Hepatic stellate cell (primary cell): ENCODE measurements at regions not wholly inside any gene's neighbourhood (a gene's known extent, or its start where the extent isn't known, plus 50 kb on each side); places are given as distances from the start of the nearest gene placed in this dataset.
A peak's percentile ranks its signal among the peaks of the same experiment; 100 is the strongest.
"Not testable (repeated sequence)": the region's sequence is repeated elsewhere in the genome, so short reads cannot be mapped to it uniquely, and the experiment has no call there.

Source experiments
- DNase-seq: peaks from one replicate; pipeline ENCODE4 v3.0.0; 2011; ENCODE audit warnings: low spot score

DNA sequence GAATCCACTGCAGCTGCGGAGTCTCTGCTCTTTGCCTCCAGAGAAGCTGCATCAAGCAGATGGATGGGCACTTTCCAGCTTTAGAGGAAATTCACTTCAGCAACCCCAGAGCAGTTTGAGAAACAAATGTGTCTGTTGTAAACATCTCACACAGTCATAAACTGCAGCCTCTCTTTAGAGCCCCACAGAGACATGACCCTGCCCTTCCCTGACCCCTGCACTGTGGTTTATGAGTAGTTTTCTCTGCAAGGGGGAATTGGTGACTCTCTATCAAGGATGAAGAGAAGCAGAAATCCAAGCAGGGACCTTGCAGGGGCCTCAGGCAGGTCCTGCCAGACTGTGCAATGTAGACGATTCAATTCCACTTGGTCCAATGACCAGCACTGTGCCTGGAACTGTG is 160.2 kb downstream of the SH2D4B start:
- no peak for DNase-seq

DNA sequence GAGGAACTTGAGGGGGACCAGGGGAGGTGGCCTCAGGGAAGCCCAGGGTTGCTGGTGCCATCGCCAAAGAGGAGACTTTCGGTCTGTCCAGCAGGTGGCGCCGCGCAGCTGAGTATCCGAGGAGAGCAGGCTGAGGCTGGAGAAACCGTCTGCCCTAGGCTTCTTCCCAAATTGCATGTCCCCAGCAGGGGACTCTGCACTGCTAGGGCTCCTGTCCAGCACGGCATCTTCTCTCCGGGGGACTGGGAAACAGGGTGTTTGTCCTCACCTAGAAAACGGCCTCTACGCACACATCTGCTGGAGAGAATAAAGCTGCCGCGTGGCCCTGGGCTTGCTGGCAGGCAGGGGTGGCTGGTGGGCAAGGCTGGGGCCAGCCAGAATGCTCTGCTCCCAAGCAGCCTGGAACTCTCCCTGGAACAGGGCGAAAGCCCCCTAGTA is 161.9 kb downstream of the SH2D4B start:
- DNase-seq, result peak; percentile 71

DNA sequence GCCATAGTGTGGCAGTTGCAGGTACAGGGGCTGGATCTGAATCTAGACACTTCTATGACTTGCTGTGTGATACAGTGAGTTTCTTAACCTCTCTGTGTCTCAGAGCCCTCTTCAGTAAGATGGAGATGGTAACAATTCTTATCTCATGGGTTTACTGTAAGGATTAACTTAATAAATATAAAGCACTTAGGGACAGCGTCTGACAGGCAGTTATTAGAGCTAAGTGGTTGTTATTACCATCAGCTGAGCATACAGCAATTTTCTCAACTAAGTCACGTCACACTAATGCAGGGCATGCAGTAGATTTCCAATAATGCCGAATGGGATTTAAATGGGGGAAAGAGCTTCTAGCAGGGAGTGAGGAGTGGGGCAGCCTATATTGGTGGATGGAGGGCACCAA is 162.6 kb downstream of the SH2D4B start:
- DNase-seq, result no peak

GRCh38 chr10:80700760-80701444 is 163.2 kb downstream of the SH2D4B start:
- no peak for DNase-seq

DNA sequence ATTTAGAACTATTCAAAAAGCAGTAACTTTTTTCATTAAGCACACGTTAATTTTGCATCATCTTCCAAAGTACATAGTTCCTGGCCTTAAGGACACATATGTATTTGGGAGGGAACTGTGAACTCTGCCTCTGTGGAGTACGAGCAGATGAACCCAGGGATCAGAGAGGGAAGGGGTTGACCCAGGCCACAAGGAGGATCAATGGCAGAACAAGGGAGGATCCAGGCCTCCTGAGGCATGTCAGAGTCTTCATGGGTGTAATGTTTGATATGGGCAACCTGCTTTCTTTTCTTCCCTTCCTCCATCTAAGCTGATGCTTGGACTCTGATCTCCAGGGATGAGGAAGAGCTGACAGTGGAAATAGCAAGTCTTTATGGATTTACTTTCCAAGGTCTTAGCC is 164.0 kb downstream of the SH2D4B start:
- no peak for DNase-seq

DNA sequence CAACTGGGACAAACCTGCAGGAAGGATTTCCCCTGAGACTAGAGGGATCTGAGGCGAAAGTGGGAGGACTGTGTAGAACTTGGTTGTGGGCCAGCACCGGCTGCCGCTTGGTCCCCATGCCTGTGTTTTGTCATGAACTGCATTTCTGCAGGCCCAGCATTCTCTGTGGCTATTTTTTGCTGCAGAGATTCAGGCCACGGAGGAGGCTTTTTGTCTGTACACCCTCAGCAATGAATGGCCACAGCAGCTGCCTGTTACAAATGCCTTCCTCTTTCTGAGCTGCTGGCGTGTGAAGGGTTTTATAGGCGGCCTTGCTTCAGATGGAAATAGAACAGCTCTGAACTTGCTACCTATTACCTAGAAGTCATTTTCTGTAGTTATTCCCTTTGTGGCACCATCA is 164.4 kb downstream of the SH2D4B start:
- DNase-seq, result no peak

DNA sequence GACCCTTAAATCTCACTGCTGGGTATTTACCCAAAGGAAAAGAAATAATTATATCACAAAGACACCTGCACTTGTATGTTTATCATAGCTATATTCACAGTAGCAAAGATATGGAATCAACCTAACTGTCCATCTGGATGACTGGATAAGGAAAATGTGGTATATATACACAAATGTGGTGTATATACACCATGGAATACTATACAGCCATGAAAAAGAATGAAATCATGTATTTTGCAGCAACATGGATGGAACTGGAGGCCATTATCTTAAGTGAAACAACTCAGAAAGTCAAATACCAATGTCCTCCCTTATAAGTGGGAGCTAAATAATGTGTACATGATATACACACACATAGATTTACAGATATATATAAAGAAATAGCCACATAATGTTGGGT is 168.2 kb downstream of the SH2D4B start:
- DNase-seq, result no peak

- no peak for DNase-seq
Observed at GRCh38 chr10:80708185-80708584, 170.5 kb downstream of the SH2D4B start.

DNA sequence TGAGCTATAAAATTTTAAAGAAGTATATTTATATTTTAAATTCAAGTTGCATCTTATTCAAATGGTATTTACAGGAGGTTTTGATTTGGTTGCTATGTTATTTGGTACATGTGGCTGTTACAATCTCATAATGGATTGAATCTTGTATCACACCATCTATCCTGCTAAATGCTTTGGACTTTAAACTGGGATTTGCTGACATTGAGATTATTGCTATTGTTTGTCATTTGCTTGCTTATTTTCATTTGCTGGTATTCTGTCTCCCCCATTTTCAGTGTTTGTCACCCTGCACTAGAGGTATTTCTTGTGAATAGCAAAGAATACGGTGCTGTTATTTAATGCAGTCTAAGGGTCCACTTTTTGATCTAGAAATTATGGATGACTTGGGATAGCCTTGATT is 171.1 kb downstream of the SH2D4B start:
- no peak for DNase-seq

DNA sequence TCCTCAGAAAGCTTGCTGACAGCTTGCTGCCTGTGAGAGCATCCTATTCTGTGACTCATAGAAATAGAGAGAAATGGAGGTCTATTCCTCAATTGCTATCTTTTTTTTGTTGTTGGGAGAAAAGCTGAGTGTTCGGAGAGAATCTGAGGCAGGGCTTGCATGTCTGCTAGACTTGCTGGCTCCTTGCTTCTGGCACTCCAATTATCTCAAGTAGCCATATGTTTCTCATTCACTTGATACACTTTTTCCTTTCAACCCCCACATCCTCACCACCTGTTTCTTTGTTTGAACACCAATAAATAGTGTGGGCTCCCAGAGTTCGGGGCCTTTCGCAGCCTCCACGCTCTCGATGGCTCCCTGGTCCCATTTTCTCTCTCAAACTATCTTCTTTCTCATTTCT is 172.2 kb downstream of the SH2D4B start:
- DNase-seq, result no peak

DNA sequence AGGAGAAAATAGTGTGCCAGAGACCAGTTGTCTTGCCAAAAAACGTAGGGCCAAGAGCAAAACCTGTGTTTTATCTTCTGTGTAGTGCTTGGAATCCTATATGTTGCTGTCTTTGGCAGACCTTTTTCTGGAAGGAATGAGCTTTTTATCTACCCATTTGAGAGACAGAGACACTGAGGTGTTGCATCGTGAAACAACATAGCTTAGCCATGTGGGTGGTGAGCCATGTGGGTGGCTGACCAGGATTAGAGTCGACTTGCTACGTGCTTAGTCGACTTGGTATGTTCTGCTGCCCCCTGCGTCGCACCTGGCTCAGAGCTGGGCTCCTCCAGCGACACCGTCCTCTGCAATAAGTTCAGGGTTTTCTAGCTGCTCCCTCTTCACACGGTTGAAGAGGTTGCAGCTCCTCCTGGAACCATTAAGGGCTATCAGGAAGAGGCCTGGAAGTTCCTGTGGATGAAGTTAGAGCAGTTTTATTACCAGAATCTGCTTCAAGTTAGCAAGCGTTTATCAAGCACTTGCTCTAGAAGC is 175.8 kb downstream of the SH2D4B start:
- DNase-seq, result no peak

DNA sequence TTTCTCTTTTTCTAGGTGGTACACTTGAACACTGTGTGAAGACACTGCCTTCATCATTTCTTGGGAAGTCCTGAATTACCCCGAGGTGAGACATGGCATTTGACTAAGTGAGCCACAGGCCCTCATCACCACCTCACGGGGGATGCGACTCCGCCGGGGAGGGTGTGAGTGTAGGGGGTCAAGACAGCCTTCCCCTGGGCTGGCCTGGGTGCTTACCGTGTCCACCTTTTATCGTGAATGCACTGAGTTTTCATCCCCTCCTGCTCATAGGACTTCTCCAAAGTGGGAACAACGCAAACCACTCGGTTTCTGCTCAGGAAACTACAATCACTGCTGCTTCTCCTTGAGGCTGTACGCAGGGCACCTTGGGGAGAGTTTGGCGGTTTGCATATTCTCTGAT is 176.9 kb downstream of the SH2D4B start:
- DNase-seq, result no peak

GRCh38 chr10:80718024-80718423 is 180.3 kb downstream of the SH2D4B start:
- DNase-seq, result no peak

- no peak for DNase-seq
Observed at GRCh38 chr10:80719935-80720334, 182.2 kb downstream of the SH2D4B start.

GRCh38 chr10:80720549-80720948 is 182.8 kb downstream of the SH2D4B start:
- no peak for DNase-seq

DNA sequence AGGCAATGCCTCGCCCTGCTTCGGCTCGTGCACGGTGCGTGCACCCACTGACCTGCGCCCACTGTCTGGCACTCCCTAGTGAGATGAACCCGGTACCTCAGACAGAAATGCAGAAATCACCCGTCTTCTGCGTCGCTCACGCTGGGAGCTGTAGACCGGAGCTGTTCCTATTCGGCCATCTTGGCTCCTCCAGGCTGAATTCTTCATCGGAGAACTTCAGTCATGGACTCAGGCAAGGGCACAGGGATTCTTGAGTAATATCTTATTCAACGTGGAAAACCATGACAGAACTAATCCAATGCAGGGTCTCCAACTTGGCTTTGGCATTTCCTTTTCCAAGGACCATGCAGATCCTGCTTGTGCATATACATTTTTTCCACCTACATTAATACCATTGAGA is 190.7 kb downstream of the SH2D4B start:
- not testable (repeated sequence) for DNase-seq

DNA sequence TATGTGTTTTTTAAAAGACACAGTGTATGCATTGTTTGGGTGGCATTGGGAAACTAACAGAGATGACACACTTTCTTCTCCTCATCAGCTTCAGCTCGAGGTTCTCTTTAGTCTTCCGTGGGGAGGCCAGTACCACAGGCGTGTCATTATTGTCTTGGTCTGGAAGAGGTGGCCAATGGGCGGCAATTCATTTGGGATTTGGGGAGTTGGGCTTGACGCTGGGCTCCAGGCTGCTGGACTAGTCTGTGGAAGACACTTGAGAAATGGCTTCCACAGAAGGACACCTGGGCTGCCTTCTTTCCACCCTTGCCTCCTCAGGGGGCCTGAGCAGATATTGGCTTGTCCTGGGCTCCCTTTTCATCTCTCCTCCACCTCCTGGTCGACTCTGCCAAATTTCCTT is 192.2 kb downstream of the SH2D4B start:
- no peak for DNase-seq

DNA sequence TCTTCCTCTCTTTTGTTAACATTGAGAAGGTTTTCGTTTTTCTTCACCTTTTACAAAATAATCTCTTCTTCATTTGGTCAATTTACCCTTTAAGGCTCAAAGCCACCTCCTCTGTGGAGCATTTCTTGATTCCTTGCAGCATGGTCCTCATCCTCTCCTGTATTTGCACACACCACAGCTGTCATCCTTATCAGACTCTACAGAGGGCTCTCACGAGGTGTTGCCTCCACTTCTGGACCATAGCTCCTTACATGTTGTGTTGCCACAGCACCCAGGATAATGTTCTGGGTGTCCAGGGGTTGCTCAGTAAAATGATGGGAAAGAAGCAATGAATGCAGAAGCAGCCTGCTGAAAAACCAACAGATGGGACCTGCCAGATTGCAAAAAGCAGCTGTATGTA is 192.8 kb downstream of the SH2D4B start:
- no peak for DNase-seq

- DNase-seq, result no peak
Observed at GRCh38 chr10:80734589-80734988, 196.9 kb downstream of the SH2D4B start.

- no peak for DNase-seq
Observed at GRCh38 chr10:80737209-80737608, 199.5 kb downstream of the SH2D4B start.

- DNase-seq, result no peak
Observed at GRCh38 chr10:80739328-80739727, 201.6 kb downstream of the SH2D4B start.

GRCh38 chr10:80739963-80740715 is 202.4 kb downstream of the SH2D4B start:
- DNase-seq, result no peak

- DNase-seq, result no peak
Observed at GRCh38 chr10:80741278-80741677, 203.6 kb downstream of the SH2D4B start.

GRCh38 chr10:80750268-80750667 is 212.6 kb downstream of the SH2D4B start:
- no peak for DNase-seq
